HL-60 (cell line): ENCODE measurements at regions not wholly inside any gene's neighbourhood (a gene's known extent, or its start where the extent isn't known, plus 50 kb on each side); places are given as distances from the start of the nearest gene placed in this dataset.

Source experiments
- DNase-seq, 2 experiments: peaks; one replicate each; pipeline ENCODE4 v3.0.0-alpha.2; 2010 to 2020; ENCODE audit warnings: low read depth in 1 of 2, low spot score in 1 of 2
- H3K27ac ChIP-seq: fragments of 250-450 bp; sonication (Bioruptor Pico); replicated peaks from 2 replicates; pipeline ENCODE4 v1.5.1; 2020; ENCODE audit warnings: mild to moderate bottlenecking, moderate library complexity
- H3K27me3 ChIP-seq: fragments of 250-450 bp; sonication (Bioruptor Pico); 2 replicates; pipeline ENCODE4 v1.5.1; 2021; ENCODE audit warnings: mild to moderate bottlenecking, moderate library complexity; ENCODE audit not compliant: insufficient read depth, poor library complexity, severe bottlenecking
- H3K4me3 ChIP-seq: replicated peaks from 2 replicates; pipeline ENCODE4 v1.5.1; 2011; ENCODE audit warnings: mild to moderate bottlenecking, control low read depth, low read length; ENCODE audit not compliant: insufficient read depth
- CTCF ChIP-seq: IDR thresholded peaks from one replicate; pipeline ENCODE4 v1.5.1; 2011; ENCODE audit warnings: low read length, control low read depth, inconsistent platforms; ENCODE audit not compliant: insufficient read depth
- GABPA ChIP-seq: IDR thresholded peaks from 2 replicates; pipeline ENCODE4 v1.6.1; 2012; ENCODE audit warnings: low read depth
- POLR2AphosphoS5 ChIP-seq: IDR thresholded peaks from 2 replicates; pipeline ENCODE4 v1.6.1; 2012; ENCODE audit warnings: low read depth
- REST ChIP-seq: IDR thresholded peaks from 2 replicates; pipeline ENCODE4 v1.6.1; 2012; ENCODE audit warnings: low read depth; ENCODE audit not compliant: insufficient replicate concordance
- SPI1 ChIP-seq: IDR thresholded peaks from 2 replicates; pipeline ENCODE4 v1.6.1; 2012; ENCODE audit warnings: low read depth, mild to moderate bottlenecking, borderline replicate concordance

- Histone ChIP-seq H3K4me3 (no peak overlapping the region), H3K27ac (no peak overlapping the region), H3K27me3 (no peaks in the 10 kb centered on the region)
- TF ChIP-seq SPI1: no peak
- TF ChIP-seq POLR2AphosphoS5: no peak
- no peak for DNase-seq
Observed at GRCh38 chr6:104251651-104252050, 608.1 kb downstream of the HACE1 start.

- Histone ChIP-seq H3K27ac (no peak overlapping the region), H3K4me3 (no peak overlapping the region), H3K27me3 (no peaks in the 10 kb centered on the region)
- DNase-seq: no peak
- TF ChIP-seq REST: no peak
- no peak for TF ChIP-seq SPI1
- TF ChIP-seq CTCF: no peak
- no peak for TF ChIP-seq POLR2AphosphoS5
Observed at GRCh38 chr6:104240865-104241264, 618.9 kb downstream of the HACE1 start.

- no peak for TF ChIP-seq POLR2AphosphoS5
- TF ChIP-seq GABPA: no peak
- TF ChIP-seq SPI1: no peak
- no peak for TF ChIP-seq CTCF
- TF ChIP-seq REST: no peak
- no peaks in the 10 kb centered on the region for H3K27me3 ChIP-seq
- no peak overlapping the region for H3K4me3 ChIP-seq
- no peak for DNase-seq
- H3K27ac ChIP-seq: no peak overlapping the region
Observed at GRCh38 chr6:104239971-104240370, 619.7 kb downstream of the HACE1 start.

- DNase-seq: no peak
- H3K4me3 ChIP-seq: no peak overlapping the region
- H3K27me3 ChIP-seq: no peaks in the 10 kb centered on the region
- TF ChIP-seq REST (no peak), SPI1 (no peak), GABPA (no peak), CTCF (no peak), POLR2AphosphoS5 (no peak)
- H3K27ac ChIP-seq: no peak overlapping the region
Observed at GRCh38 chr6:104229057-104229456, 630.7 kb downstream of the HACE1 start.
